NCI-H1436 (cell line): ENCODE measurements at regions not wholly inside any gene's neighbourhood (a gene's known extent, or its start where the extent isn't known, plus 50 kb on each side); places are given as distances from the start of the nearest gene placed in this dataset.

Source experiments
- DNase-seq: peaks from one replicate; lab custom pipeline; 2025; lab: John Stamatoyannopoulos, UW

- DNase-seq = no peak
Measured at GRCh38 chr9:115986508-115986907, 167.1 kb upstream of the PAPPA start.

- DNase-seq = no peak
Measured at GRCh38 chr9:115988701-115989100, 164.9 kb upstream of the PAPPA start.

- no peak for DNase-seq
Measured at GRCh38 chr9:115989831-115990230, 163.8 kb upstream of the PAPPA start.

GRCh38 chr9:115992834-115993233 is 160.8 kb upstream of the PAPPA start:
- DNase-seq = no peak

GRCh38 chr9:115997923-115998322 is 155.7 kb upstream of the PAPPA start:
- no peak for DNase-seq

- no peak for DNase-seq
Measured at GRCh38 chr9:115998666-115999065, 154.9 kb upstream of the PAPPA start.

- no peak for DNase-seq
Measured at GRCh38 chr9:115999498-115999897, 154.1 kb upstream of the PAPPA start.

- no peak for DNase-seq
Measured at GRCh38 chr9:116000748-116001329, 152.8 kb upstream of the PAPPA start.

- no peak for DNase-seq
Measured at GRCh38 chr9:116002181-116002580, 151.4 kb upstream of the PAPPA start.

- no peak for DNase-seq
Measured at GRCh38 chr9:116002624-116003023, 151.0 kb upstream of the PAPPA start.

- no peak for DNase-seq
Measured at GRCh38 chr9:116003397-116003796, 150.2 kb upstream of the PAPPA start.

GRCh38 chr9:116005205-116005604 is 148.4 kb upstream of the PAPPA start:
- no peak for DNase-seq

GRCh38 chr9:116007824-116008223 is 145.8 kb upstream of the PAPPA start:
- DNase-seq = no peak

- DNase-seq = no peak
Measured at GRCh38 chr9:116008278-116008677, 145.3 kb upstream of the PAPPA start.

GRCh38 chr9:116009420-116009819 is 144.2 kb upstream of the PAPPA start:
- no peak for DNase-seq

GRCh38 chr9:116015855-116016254 is 137.7 kb upstream of the PAPPA start:
- DNase-seq = no peak

GRCh38 chr9:116020146-116020545 is 133.4 kb upstream of the PAPPA start:
- no peak for DNase-seq

- no peak for DNase-seq
Measured at GRCh38 chr9:116020801-116021200, 132.8 kb upstream of the PAPPA start.

- no peak for DNase-seq
Measured at GRCh38 chr9:116027096-116027495, 126.5 kb upstream of the PAPPA start.

- no peak for DNase-seq
Measured at GRCh38 chr9:116027511-116027910, 126.1 kb upstream of the PAPPA start.

- DNase-seq = no peak
Measured at GRCh38 chr9:116027951-116028350, 125.6 kb upstream of the PAPPA start.

- DNase-seq = no peak
Measured at GRCh38 chr9:116030517-116030916, 123.1 kb upstream of the PAPPA start.

GRCh38 chr9:116032683-116033440 is 120.7 kb upstream of the PAPPA start:
- no peak for DNase-seq

GRCh38 chr9:116039312-116039711 is 114.3 kb upstream of the PAPPA start:
- DNase-seq = no peak
